Activated naive CD4-positive, alpha-beta T cell treated with anti-CD3 and anti-CD28 coated beads, Interleukin-2, amount 50 U/mL, for 16 hours (primary cell): ENCODE measurements at regions not wholly inside any gene's neighbourhood (a gene's known extent, or its start where the extent isn't known, plus 50 kb on each side); places are given as distances from the start of the nearest gene placed in this dataset.

Experiments
- DNase-seq: peaks from one replicate; pipeline ENCODE4 v3.0.0-alpha.2; 2020

GRCh38 chr1:87512431-87512830, 183.8 kb downstream of the LMO4 start:
- DNase-seq = no peak

- no peak for DNase-seq
Observed at GRCh38 chr1:87513255-87513654, 184.6 kb downstream of the LMO4 start.

GRCh38 chr1:87513966-87514660, 185.4 kb downstream of the LMO4 start:
- no peak for DNase-seq

- DNase-seq = no peak
Observed at GRCh38 chr1:87515781-87516180, 187.1 kb downstream of the LMO4 start.

GRCh38 chr1:87518794-87519193, 190.1 kb downstream of the LMO4 start:
- no peak for DNase-seq

GRCh38 chr1:87521452-87521851, 192.8 kb downstream of the LMO4 start:
- DNase-seq = no peak

- no peak for DNase-seq
Observed at GRCh38 chr1:87523466-87523865, 194.8 kb downstream of the LMO4 start.

GRCh38 chr1:87524021-87524754, 195.5 kb downstream of the LMO4 start:
- no peak for DNase-seq

GRCh38 chr1:87528754-87529517, 200.3 kb downstream of the LMO4 start:
- DNase-seq = no peak

GRCh38 chr1:87530042-87530807, 201.5 kb downstream of the LMO4 start:
- DNase-seq = no peak

GRCh38 chr1:87535551-87535950, 206.9 kb downstream of the LMO4 start:
- DNase-seq = no peak

GRCh38 chr1:87539147-87539546, 210.5 kb downstream of the LMO4 start:
- DNase-seq = no peak

- no peak for DNase-seq
Observed at GRCh38 chr1:87542697-87543096, 214.0 kb downstream of the LMO4 start.

GRCh38 chr1:87549738-87550137, 221.1 kb downstream of the LMO4 start:
- DNase-seq = no peak

GRCh38 chr1:87553511-87553910, 224.8 kb downstream of the LMO4 start:
- no peak for DNase-seq

GRCh38 chr1:87555366-87555765, 226.7 kb downstream of the LMO4 start:
- DNase-seq = no peak

- DNase-seq = no peak
Observed at GRCh38 chr1:87556326-87556725, 227.6 kb downstream of the LMO4 start.

- DNase-seq = no peak
Observed at GRCh38 chr1:87558921-87559320, 230.2 kb downstream of the LMO4 start.

GRCh38 chr1:87560137-87560536, 231.5 kb downstream of the LMO4 start:
- no peak for DNase-seq

GRCh38 chr1:87560601-87561360, 232.1 kb downstream of the LMO4 start:
- no peak for DNase-seq

GRCh38 chr1:87563211-87563610, 234.5 kb downstream of the LMO4 start:
- no peak for DNase-seq

- DNase-seq = no peak
Observed at GRCh38 chr1:87565861-87566260, 237.2 kb downstream of the LMO4 start.
